ENCODE measurements at regions not wholly inside any gene's neighbourhood (a gene's known extent, or its start where the extent isn't known, plus 50 kb on each side); places are given as distances from the start of the nearest gene placed in this dataset.

- no peak for TF ChIP-seq CTCF (IDR thresholded peaks at IDR 0.05; ENCODE audit: borderline replicate concordance, extremely low read depth, insufficient read depth)
- Histone ChIP-seq H3K27me3 (ENCODE audit: control insufficient read depth, insufficient read depth, low read length) (no peaks in the 10 kb centered on the region), H3K9me3 (ENCODE audit: control insufficient read depth in 2 of 3, insufficient read depth in 1 of 3, low read length in 3 of 3) (no peaks in the 10 kb centered on the region), H3K4me1 (ENCODE audit: control insufficient read depth in 2 of 3, insufficient read depth in 2 of 3, low read depth in 1 of 3, low read length in 3 of 3) (no peaks in the 10 kb centered on the region), H3K4me3 (ENCODE audit: low read length in 3 of 3) (no peak overlapping the region), H3K36me3 (ENCODE audit: control insufficient read depth in 2 of 3, insufficient read depth in 3 of 3, low read length in 3 of 3) (no peaks in the 10 kb centered on the region), H3K9ac (ENCODE audit: low read length in 3 of 3) (no peak overlapping the region), H3K27ac (ENCODE audit: low read depth in 2 of 2, low read length in 2 of 2) (no peak overlapping the region)
- intact Hi-C loops (cut with DNase I) = no loop called here
- DNase-seq = no peak
- no peak for FAIRE-seq
Observed at GRCh38 chr10:117635826-117636225, 93.3 kb downstream of the EMX2 start.

GRCh38 chr10:117638200-117638599 lies 95.7 kb downstream of the EMX2 start:
- TF ChIP-seq CTCF (IDR thresholded peaks at IDR 0.05; ENCODE audit: borderline replicate concordance, extremely low read depth, insufficient read depth) = no peak
- H3K4me3 ChIP-seq (ENCODE audit: low read length in 3 of 3) = no peak overlapping the region
- no peaks in the 10 kb centered on the region for H3K9me3 ChIP-seq (ENCODE audit: control insufficient read depth in 2 of 3, insufficient read depth in 1 of 3, low read length in 3 of 3)
- H3K27ac ChIP-seq (ENCODE audit: low read depth in 2 of 2, low read length in 2 of 2) = no peak overlapping the region
- H3K36me3 ChIP-seq (ENCODE audit: control insufficient read depth in 2 of 3, insufficient read depth in 3 of 3, low read length in 3 of 3) = no peaks in the 10 kb centered on the region
- H3K9ac ChIP-seq (ENCODE audit: low read length in 3 of 3) = no peak overlapping the region
- intact Hi-C loops (cut with DNase I) = no loop called here
- FAIRE-seq (no peak), DNase-seq (no peak)
- no peaks in the 10 kb centered on the region for H3K27me3 ChIP-seq (ENCODE audit: control insufficient read depth, insufficient read depth, low read length)
- H3K4me1 ChIP-seq (ENCODE audit: control insufficient read depth in 2 of 3, insufficient read depth in 2 of 3, low read depth in 1 of 3, low read length in 3 of 3) = no peaks in the 10 kb centered on the region

- Histone ChIP-seq H3K4me3 (ENCODE audit: low read length in 3 of 3) (no peak overlapping the region), H3K4me1 (ENCODE audit: control insufficient read depth in 2 of 3, insufficient read depth in 2 of 3, low read depth in 1 of 3, low read length in 3 of 3) (no peaks in the 10 kb centered on the region), H3K27me3 (ENCODE audit: control insufficient read depth, insufficient read depth, low read length) (no peaks in the 10 kb centered on the region), H3K9me3 (ENCODE audit: control insufficient read depth in 2 of 3, insufficient read depth in 1 of 3, low read length in 3 of 3) (no peaks in the 10 kb centered on the region), H3K36me3 (ENCODE audit: control insufficient read depth in 2 of 3, insufficient read depth in 3 of 3, low read length in 3 of 3) (no peaks in the 10 kb centered on the region), H3K9ac (ENCODE audit: low read length in 3 of 3) (no peak overlapping the region), H3K27ac (ENCODE audit: low read depth in 2 of 2, low read length in 2 of 2) (no peak overlapping the region)
- TF ChIP-seq CTCF (IDR thresholded peaks at IDR 0.05; ENCODE audit: borderline replicate concordance, extremely low read depth, insufficient read depth) = no peak
- intact Hi-C loops (cut with DNase I) = no loop called here
- FAIRE-seq (no peak), DNase-seq (no peak)
Observed at GRCh38 chr10:117638664-117639200, 96.2 kb downstream of the EMX2 start.

- no peak for FAIRE-seq
- intact Hi-C loops (cut with DNase I) = no loop called here
- H3K4me3 ChIP-seq (ENCODE audit: low read length in 3 of 3) = no peak overlapping the region
Observed at GRCh38 chr10:117640406-117640805, 97.9 kb downstream of the EMX2 start.

More at GRCh38 chr10:117640406-117640805, 97.9 kb downstream of the EMX2 start:
- H3K9me3 ChIP-seq (ENCODE audit: control insufficient read depth in 2 of 3, insufficient read depth in 1 of 3, low read length in 3 of 3) = no peaks in the 10 kb centered on the region
- TF ChIP-seq CTCF (IDR thresholded peaks at IDR 0.05; ENCODE audit: borderline replicate concordance, extremely low read depth, insufficient read depth) = no peak
- H3K27ac ChIP-seq (ENCODE audit: low read depth in 2 of 2, low read length in 2 of 2) = no peak overlapping the region
- H3K27me3 ChIP-seq (ENCODE audit: control insufficient read depth, insufficient read depth, low read length) = no peaks in the 10 kb centered on the region
- H3K9ac ChIP-seq (ENCODE audit: low read length in 3 of 3) = no peak overlapping the region
- no peaks in the 10 kb centered on the region for H3K4me1 ChIP-seq (ENCODE audit: control insufficient read depth in 2 of 3, insufficient read depth in 2 of 3, low read depth in 1 of 3, low read length in 3 of 3)
- no peak for DNase-seq
- H3K36me3 ChIP-seq (ENCODE audit: control insufficient read depth in 2 of 3, insufficient read depth in 3 of 3, low read length in 3 of 3) = no peaks in the 10 kb centered on the region
